ENCODE measurements at regions not wholly inside any gene's neighbourhood (a gene's known extent, or its start where the extent isn't known, plus 50 kb on each side); places are given as distances from the start of the nearest gene placed in this dataset.

DNA sequence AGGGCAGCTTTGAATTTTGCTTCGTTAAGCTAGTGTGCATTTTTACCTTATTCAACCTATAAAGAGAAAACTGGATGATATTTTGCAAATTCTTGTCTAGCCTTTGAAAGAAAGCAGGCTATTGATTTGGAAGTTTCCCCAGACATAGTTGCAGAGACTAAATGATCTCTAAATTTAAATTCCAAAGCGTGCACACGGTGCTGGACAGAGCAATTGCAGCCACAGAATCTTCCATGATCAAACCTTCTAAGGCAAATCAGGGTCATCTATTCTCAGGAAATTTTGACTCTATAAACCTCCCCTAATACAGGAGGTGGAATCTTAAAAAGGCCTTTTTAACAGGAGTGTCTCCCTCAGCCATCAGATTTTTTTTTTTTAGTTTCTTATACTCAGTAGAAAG is 159.9 kb downstream of the MDFIC start:
- no peak for DNase-seq (ENCODE audit: low read depth)

GRCh38 chr7:115078851-115079250 is 157.0 kb downstream of the MDFIC start:
- no peak for DNase-seq (ENCODE audit: low read depth)

GRCh38 chr7:115078386-115078785 is 156.5 kb downstream of the MDFIC start:
- no peak for DNase-seq (ENCODE audit: low read depth)

DNA sequence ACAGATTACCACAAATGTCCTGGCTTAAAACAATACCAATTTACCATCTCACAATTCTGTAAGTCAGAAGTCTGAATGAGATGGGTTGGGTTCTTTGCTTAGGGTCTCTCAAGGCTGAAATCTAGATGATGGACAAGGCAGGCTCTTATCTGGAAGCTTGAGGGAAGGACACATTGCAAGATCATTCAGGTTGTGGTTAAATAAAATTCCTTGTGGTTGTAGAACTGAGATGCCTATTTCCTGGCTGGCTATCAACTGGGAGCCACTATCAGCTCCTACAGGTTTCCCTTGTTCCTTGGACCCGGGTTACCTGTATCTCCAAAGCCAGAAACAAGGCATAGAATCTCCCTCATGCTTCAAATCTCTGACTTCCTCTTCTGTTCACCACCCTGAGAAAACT is 148.4 kb downstream of the MDFIC start:
- DNase-seq (ENCODE audit: low read depth) = no peak

Data from T follicular helper cell (primary cell).